GM19238 (cell line): ENCODE measurements at regions not wholly inside any gene's neighbourhood (a gene's known extent, or its start where the extent isn't known, plus 50 kb on each side); places are given as distances from the start of the nearest gene placed in this dataset.

Source experiments
- DNase-seq: peaks from one replicate; pipeline ENCODE4 v3.0.0; 2011; ENCODE audit warnings: low spot score; ENCODE audit not compliant: insufficient read length

GRCh38 chr1:8267307-8267706, 50.6 kb upstream of the SLC45A1 start:
- DNase-seq: no peak

- no peak for DNase-seq
Measured at GRCh38 chr1:8266436-8267165, 51.3 kb upstream of the SLC45A1 start.

GRCh38 chr1:8263791-8264190, 54.1 kb upstream of the SLC45A1 start:
- DNase-seq: no peak

DNA sequence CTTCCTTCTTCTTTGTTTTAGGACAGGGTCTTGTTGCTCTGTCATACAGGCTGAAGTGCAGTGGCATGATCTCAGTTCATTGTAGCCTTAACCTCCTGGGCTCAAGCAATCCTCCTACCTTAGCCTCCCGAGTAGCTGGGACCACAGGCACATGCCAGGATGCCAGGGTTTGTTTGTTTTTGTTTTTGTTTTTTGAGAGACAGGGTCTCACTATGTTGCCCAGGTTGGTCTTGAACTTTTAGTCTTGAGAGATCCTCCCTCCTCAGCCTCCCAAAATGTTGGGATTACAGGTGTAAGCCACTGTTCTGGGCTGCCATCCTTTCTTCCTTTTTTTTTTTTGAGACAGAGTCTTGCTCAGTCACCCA, 56.5 kb upstream of the SLC45A1 start:
- DNase-seq: no peak

GRCh38 chr1:8259498-8260290, 58.2 kb upstream of the SLC45A1 start:
- DNase-seq: no peak

- DNase-seq: no peak
Measured at GRCh38 chr1:8257621-8258020, 60.3 kb upstream of the SLC45A1 start.

- DNase-seq: no peak
Measured at GRCh38 chr1:8256321-8256720, 61.6 kb upstream of the SLC45A1 start.

DNA sequence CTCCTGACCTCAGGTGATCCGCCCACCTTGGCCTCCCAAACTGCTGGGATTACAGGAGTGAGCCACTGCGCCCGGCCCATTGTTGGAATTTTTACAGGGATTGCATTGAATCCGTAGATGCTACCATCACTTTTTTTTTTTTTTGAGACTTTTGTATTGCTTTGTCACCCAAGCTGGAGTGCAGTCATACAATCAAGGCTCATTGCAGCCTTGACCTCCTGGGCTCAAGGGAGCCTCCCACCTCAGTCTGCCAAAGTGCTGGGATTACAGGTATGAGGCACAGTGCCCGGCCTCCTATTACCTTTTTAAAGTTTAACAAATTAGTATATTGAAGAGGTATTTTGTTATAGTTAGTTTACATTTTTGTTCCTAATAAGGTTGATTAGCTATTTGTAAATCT, 62.2 kb upstream of the SLC45A1 start:
- no peak for DNase-seq

DNA sequence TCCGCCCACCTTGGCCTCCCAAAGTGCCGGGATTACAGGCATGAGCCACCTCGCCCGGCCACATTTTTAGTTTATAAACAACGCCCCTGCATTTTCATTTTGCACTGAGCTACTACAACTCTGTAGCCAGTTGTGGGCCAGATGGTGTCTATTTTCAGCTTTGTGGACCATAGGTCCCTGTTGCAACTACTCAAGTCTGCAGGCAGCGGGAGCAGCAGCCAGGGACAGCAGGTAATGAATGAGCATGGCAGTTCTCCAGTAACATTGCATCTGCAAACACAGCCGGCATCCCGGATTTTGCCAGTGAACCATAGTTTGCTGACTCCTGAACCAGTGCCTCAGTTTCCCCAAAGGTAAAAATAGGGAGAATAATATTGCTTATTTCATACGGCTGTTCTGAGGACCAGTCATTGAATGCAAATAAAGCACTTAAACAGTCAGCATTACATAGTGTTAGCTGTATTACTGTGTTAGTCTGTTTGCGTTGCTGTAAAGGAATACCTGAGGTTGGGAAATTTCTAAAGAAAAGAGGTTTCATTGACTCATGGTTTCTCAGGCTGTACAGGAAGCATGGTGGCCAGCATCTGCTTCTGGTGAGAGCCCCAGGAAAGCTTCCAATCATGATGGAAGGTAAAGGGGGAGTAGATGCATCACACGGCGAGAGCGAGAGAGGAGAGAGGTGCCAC, 65.5 kb upstream of the SLC45A1 start:
- no peak for DNase-seq

DNA sequence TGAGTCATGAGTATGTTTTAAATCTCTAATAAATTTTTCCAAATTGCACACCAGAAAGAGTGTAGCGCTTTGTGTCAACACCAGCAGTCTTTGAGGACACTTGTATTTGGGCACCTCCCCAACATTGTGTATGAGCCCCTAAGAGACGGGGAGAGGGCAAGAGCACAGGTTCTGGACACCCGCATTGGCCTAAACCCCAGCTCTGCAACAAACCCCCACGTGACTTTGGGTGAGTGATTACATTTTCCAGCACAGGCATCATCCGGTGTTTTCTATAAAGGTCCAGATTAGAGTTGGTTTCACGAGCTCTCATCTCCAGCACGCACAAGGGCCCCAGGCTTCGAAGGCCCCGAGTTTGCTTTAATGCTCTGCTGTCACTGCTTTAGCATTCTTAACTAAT, 66.3 kb upstream of the SLC45A1 start:
- DNase-seq: no peak

- DNase-seq: no peak
Measured at GRCh38 chr1:8249838-8250237, 68.1 kb upstream of the SLC45A1 start.

DNA sequence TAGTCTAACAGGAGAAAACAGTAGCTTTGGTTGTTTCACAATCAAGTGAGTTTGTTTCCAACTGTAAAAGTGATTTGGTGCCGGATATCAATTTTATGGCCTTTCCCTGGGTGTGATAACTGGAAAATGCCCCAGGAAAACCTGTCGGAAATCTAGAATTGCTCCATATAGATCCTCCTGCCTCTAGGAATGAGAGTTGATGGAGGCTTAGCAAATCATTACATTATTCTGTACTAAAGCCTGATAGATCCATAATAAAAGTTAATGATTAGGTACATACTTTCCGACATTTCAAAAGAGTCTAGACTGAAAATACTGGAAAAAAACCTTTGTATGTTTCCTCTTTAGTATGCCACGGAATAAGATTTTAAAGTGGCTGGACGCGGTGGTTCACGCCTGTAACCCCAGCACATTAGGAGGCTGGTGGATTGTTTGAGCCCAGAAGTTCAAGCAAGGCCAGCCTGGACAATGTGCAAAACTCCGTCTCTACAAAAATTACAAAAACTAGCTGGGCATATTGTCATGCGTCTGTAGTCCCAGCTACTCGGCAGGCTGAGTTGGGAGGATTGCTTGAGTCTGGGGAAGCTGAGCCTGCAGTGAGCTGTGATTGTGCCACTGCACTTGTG, 70.0 kb upstream of the SLC45A1 start:
- DNase-seq: no peak

DNA sequence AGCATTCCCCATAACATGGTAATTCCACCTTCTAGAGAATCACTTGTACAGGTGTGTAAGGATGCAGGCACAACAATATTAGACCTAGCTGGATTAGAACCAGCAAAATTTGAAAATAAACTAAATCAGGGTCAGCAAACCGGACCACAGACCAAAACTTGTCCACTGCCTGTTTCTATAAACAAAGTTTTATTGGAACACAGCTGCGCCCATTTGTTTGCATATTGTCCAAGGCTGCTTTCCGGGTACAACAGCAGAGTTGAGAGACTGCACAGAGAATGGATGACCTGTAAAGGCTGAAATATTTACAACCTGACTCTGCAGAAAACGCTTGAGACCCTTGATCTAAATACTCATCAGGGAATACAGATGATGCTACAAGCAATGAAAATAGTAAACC, 73.6 kb upstream of the SLC45A1 start:
- DNase-seq: no peak

DNA sequence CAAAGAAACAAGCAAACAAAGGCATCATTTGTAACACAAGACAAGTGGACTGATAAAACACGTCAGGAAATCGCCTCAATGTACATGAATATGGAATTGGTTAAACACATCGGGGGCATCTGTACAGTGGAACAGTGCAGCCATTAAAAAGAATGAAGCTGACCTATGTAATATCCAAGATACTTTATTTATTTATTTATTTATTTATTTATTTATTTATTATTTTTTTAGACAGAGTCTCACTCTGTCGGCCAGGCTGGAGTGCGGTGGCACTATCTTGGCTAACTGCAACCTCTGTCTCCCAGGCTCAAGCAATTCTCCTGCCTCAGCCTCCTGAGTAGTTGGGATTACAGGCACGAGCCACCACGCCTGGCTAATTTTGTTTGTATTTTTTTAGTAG, 75.4 kb upstream of the SLC45A1 start:
- DNase-seq: no peak

DNA sequence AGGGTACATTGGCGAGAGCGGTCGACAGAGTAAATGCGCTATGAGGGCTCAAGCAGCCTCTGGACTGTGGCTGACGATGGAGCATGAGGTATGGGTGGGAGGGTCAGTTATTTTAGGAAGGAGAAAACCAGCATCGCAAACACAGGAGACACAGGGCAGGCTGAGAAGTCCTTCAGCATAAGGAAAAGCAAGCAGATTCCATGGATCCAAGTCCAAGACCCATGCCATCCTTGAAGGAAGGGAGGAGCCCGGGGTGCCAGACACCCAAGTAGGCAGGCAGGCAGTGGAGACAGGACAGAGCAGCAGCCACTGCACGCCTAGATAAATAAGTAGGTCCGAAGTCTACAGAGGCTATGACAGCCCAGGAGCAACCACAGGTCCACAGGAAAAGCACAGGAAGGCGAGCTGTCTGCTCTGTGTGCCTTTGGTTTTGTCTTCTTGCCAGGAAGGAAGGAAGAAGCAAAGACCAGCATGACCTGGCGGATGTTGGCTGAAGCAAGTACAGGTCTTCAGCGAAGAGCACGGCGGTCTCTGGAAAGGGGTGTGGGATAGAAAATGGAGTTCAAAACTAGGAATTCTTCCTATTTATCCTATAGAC, 76.4 kb upstream of the SLC45A1 start:
- DNase-seq: no peak

GRCh38 chr1:8239306-8240023, 78.4 kb upstream of the SLC45A1 start:
- no peak for DNase-seq

DNA sequence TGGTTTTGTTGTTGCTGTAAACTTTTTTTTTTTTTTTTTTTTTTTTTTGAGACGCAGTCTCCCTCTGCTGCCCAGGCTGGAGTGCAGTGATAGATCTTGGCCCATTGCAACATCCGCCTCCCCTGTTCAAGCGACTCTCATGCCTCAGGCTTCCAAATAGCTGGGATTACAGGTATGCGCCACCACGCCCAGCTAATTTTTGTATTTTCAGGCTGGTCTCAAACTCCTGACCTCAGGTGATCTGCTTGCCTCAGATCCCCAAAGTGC, 78.9 kb upstream of the SLC45A1 start:
- no peak for DNase-seq

- no peak for DNase-seq
Measured at GRCh38 chr1:8238141-8239038, 79.5 kb upstream of the SLC45A1 start.

GRCh38 chr1:8232036-8232757, 85.7 kb upstream of the SLC45A1 start:
- no peak for DNase-seq

DNA sequence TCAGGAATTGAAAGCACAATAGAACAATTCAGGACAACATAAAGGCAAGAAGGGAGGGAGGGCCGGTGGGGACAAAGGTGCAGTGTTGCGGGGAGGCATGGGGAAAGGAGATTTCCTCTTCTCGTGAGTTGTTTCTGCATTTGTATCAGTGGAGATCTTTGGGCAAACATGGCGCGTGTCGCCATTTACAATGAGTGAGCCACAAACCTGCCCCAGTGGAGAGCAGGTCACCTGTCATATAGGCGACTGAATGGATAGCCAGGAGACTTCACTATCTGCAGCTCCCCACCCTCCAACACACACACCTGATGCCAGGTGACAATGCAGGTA, 87.7 kb upstream of the SLC45A1 start:
- DNase-seq: no peak
